Psoas muscle (tissue), 7 donors: ENCODE measurements at regions not wholly inside any gene's neighbourhood (a gene's known extent, or its start where the extent isn't known, plus 50 kb on each side); places are given as distances from the start of the nearest gene placed in this dataset.

Experiments
- ATAC-seq, 4 donors: fragments of 200-7000 bp; cut with Tn5 transposase; one replicate each; pipeline ENCODE4 v1.9.1; 2020; ENCODE audit warnings: moderate library complexity in 3 of 4, mild to moderate bottlenecking in 2 of 4
- DNase-seq, 2 donors: peaks; one replicate each; pipeline ENCODE4 v3.0.0-alpha.2; 2020
- H3K27ac ChIP-seq: fragments of 200-600 bp; one replicate; pipeline ENCODE4 v1.8.0; 2022
- H3K27me3 ChIP-seq, 3 donors: fragments of 200-600 bp in 1 of 3; one replicate each; pipeline versions ENCODE4 v1.6.1 to v1.8.0; 2013 to 2022; ENCODE audit warnings: low read length in 2 of 3, mild to moderate bottlenecking in 2 of 3, moderate library complexity in 1 of 3; ENCODE audit not compliant: insufficient read depth in 3 of 3
- H3K36me3 ChIP-seq, 2 donors: fragments of 200-600 bp in 1 of 2; one replicate each; pipeline versions ENCODE4 v1.6.1 to v1.8.0; 2013 to 2022; ENCODE audit warnings: low read depth in 1 of 2, mild to moderate bottlenecking in 1 of 2, moderate library complexity in 1 of 2; ENCODE audit not compliant: insufficient read depth in 1 of 2
- H3K4me1 ChIP-seq: fragments of 200-600 bp; one replicate; pipeline ENCODE4 v1.8.0; 2022
- H3K4me3 ChIP-seq: fragments of 200-600 bp; one replicate; pipeline ENCODE4 v1.8.0; 2022; ENCODE audit warnings: mild to moderate bottlenecking
- H3K9me3 ChIP-seq: fragments of 200-600 bp; one replicate; pipeline ENCODE4 v1.8.0; 2022
- WGBS, 3 donors: extraction: QIAGEN DNeasy Blood & Tissue Kit; methylation state at CpG; one replicate each; pipeline versions ENCODE4 v1.1.6 to v1.1.7; 2013; 5-methylcytosine and 5-hydroxymethylcytosine counted together
- intact Hi-C, 2 donors: fragments of 100-400 bp; cut with DNase I; formaldehyde crosslinking; loops; one replicate each; pipeline versions ENCODE4 v1.11.0 to v1.14.2; 2022
- TF ChIP-seq, protein P1 (sequence below): fragments of 200-600 bp; IDR thresholded peaks from one replicate; pipeline ENCODE4 v1.8.0; 2022; ENCODE audit warnings: antibody characterized with exemption
- donor health status: healthy with polysubstance abuse.
- donor health status: DM: no; HTN: no; CAD: no; lungs with moderate emphysema.
- donor health status: Bipolar disorder and iron deficiency.
- donor health status: healthy.
- donor health status: DM: yes; HTN: yes; CAD: no.
- donor health status: DM: no; HTN: no; CAD: no.
- donor health status: DM: yes; HTN: yes; CAD: no.

DNA sequence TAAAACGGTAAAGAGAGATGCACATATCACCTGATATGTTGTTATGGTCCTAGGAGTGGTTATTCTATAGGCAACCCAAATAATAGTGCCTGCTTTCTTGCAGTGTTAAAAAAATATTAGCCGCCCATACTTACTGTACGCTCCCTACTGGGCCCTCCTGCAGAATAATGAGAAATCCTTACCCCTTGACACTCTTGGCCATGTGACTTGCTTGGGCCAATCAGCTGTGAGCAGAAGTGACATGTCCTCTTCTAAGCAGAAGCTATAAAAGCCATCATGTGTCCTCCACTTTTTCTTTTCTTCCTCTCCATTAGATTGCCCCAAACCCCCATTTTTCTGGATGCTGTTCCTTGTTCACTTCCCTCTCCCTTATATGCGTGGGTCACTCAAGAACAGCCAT is 90.5 kb upstream of the SPRED2 start:
- peaks cover 0 to 2% (median 0%) of the 10 kb centered on the region in 3 donors for H3K27me3 ChIP-seq
- no peaks in the 10 kb centered on the region for H3K4me1 ChIP-seq
- no peaks in the 10 kb centered on the region for H3K36me3 ChIP-seq
- WGBS, 3 donors = 92 to 97% (median 93%) methylated on average over 4 of the region's 4 CpGs
- DNase-seq (no peak), ATAC-seq (no peak)
- no peak overlapping the region for H3K4me3 ChIP-seq
- H3K9me3 ChIP-seq = no peaks in the 10 kb centered on the region
- intact Hi-C loops = no loop called here
- H3K27ac ChIP-seq = no peak overlapping the region
- TF ChIP-seq, protein P1, sequence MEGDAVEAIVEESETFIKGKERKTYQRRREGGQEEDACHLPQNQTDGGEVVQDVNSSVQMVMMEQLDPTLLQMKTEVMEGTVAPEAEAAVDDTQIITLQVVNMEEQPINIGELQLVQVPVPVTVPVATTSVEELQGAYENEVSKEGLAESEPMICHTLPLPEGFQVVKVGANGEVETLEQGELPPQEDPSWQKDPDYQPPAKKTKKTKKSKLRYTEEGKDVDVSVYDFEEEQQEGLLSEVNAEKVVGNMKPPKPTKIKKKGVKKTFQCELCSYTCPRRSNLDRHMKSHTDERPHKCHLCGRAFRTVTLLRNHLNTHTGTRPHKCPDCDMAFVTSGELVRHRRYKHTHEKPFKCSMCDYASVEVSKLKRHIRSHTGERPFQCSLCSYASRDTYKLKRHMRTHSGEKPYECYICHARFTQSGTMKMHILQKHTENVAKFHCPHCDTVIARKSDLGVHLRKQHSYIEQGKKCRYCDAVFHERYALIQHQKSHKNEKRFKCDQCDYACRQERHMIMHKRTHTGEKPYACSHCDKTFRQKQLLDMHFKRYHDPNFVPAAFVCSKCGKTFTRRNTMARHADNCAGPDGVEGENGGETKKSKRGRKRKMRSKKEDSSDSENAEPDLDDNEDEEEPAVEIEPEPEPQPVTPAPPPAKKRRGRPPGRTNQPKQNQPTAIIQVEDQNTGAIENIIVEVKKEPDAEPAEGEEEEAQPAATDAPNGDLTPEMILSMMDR = no peak

DNA sequence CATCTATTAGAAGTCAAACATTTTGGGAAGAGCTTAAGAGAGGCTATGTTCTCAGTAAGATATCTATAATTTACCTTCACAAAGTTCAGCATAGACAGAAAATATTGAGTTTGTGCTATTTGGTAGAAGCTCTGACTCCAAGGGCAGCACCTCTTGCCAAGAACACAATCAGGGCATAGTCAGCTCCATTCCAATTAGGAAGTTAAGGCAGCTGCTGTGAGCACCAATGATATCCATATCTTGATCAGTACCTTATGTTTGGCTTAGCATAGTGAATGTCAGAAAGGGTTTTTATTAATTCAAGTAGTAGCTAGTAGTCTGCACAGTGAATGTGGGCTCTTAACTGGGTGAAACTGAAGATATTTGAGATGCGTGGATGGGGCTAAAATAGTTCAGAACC is 86.4 kb upstream of the SPRED2 start:
- TF ChIP-seq, protein P1 = no peak
- Histone ChIP-seq H3K4me1 (no peaks in the 10 kb centered on the region), H3K27ac (no peak overlapping the region), H3K9me3 (no peaks in the 10 kb centered on the region), H3K4me3 (no peak overlapping the region), H3K27me3 (peaks cover 0 to 2% (median 0%) of the 10 kb centered on the region in 3 donors), H3K36me3 (no peaks in the 10 kb centered on the region)
- ATAC-seq = no peak
- WGBS, 3 donors = 55 to 90% (median 89%) methylated on average over 1 of the region's 1 CpG
- intact Hi-C loops = no loop called here
- no peak for DNase-seq

DNA sequence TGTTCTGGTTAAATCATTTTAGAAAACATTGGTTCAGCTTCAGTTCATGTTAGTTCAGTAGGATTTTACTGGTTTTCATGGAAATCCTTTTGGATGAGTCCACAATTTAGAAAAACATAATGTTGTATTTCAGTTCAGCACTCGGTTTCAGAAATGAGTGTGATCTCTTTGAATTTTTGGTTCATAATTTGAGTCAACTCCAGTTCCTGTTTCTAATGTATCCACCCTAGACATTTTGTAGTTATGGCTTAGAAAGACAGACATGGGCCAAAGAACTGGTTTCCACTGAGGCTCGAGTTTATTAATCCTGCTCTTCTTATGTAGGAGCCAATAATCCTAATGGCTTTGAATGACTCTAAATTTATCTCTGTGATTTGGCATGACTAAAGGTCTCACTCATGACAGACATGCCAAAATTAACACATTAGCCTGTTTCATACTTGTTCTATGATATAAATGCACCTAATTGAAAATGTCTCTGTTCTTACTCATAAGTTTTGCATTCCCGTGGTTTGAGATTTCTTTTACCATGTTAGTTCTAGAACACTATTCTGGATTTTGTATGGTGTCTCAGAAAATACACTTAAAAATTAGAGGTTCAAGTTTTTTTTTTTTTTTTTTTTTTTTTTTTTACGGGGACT is 82.3 kb upstream of the SPRED2 start:
- TF ChIP-seq, protein P1 = no peak
- Histone ChIP-seq H3K9me3 (no peaks in the 10 kb centered on the region), H3K27ac (no peak overlapping the region), H3K4me3 (no peak overlapping the region), H3K4me1 (no peaks in the 10 kb centered on the region), H3K27me3 (no peaks in the 10 kb centered on the region), H3K36me3 (no peaks in the 10 kb centered on the region)
- intact Hi-C loops = no loop called here
- no peak for ATAC-seq
- DNase-seq = no peak
- WGBS, 3 donors = 49 to 57% (median 49%) methylated on average over 3 to 4 of the region's 4 CpGs

DNA sequence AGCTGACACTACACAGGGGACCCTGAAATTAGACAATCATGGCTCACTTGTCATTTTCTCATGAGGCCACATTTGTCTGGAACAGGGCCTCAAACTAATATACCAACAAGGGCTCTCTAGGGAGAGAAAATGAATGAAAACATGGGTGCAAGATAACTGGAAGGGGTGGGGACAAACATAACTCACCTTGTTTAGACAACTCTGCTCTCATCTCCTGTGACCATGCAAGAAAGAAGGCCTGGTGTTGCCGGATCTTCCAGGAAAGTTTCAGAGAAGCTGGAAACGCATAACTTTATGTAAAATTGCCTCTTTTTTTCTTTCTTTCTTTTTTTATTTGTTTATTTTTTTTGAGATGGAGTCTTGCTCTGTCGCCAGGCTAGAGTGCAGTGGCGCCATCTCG is 80.4 kb upstream of the SPRED2 start:
- Histone ChIP-seq H3K4me3 (no peak overlapping the region), H3K4me1 (no peaks in the 10 kb centered on the region), H3K27me3 (no peaks in the 10 kb centered on the region), H3K36me3 (no peaks in the 10 kb centered on the region), H3K9me3 (no peaks in the 10 kb centered on the region), H3K27ac (no peak overlapping the region)
- no peak for DNase-seq
- TF ChIP-seq, protein P1 = no peak
- intact Hi-C loops = no loop called here
- no peak for ATAC-seq
- WGBS, 3 donors = 91 to 96% (median 96%) methylated on average over 5 of the region's 5 CpGs

DNA sequence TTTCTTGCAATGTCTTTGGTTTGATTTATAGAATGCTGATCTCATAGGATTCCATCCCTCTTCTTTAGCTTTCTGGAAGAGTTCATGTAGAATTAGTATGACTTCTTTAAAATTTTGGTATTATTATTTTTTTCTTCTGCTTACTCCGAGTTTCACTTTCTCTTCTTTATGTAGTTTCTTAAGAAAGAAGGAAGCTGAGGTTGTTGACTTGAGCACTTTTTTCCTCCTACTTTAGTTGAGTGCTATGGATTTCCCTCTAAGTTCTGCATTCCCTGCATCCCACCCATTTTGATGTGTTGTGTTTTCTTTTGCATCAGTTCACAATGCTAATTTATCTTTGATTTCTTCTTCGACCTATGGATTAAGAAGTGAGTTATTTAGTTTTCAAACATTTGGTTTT is 78.9 kb upstream of the SPRED2 start:
- Histone ChIP-seq H3K27ac (no peak overlapping the region), H3K4me3 (no peak overlapping the region), H3K9me3 (no peaks in the 10 kb centered on the region), H3K4me1 (no peaks in the 10 kb centered on the region), H3K36me3 (no peaks in the 10 kb centered on the region), H3K27me3 (no peaks in the 10 kb centered on the region)
- no peak for DNase-seq
- WGBS, 3 donors = 87 to 88% (median 87%) methylated on average over 2 of the region's 2 CpGs
- ATAC-seq = no peak
- intact Hi-C loops = no loop called here
- TF ChIP-seq, protein P1 = no peak
